Large intestine (tissue), 3 donors: ENCODE measurements at regions not wholly inside any gene's neighbourhood (a gene's known extent, or its start where the extent isn't known, plus 50 kb on each side); places are given as distances from the start of the nearest gene placed in this dataset.

Experiments
- DNase-seq, 2 donors: peaks; one replicate each; pipeline versions ENCODE4 v3.0.0 to v3.0.0-alpha.2; 2013
- H3K27ac ChIP-seq: one replicate; pipeline ENCODE4 v1.5.1; 2013; ENCODE audit warnings: low read length
- H3K27me3 ChIP-seq: 2 replicates; pipeline ENCODE4 v1.6.1; 2013; ENCODE audit warnings: low read length; ENCODE audit not compliant: control insufficient read depth, insufficient read depth
- H3K36me3 ChIP-seq: 2 replicates; pipeline ENCODE4 v1.6.1; 2013; ENCODE audit warnings: low read length; ENCODE audit not compliant: control insufficient read depth, insufficient read depth
- H3K4me1 ChIP-seq: one replicate; pipeline ENCODE4 v1.6.1; 2013; ENCODE audit warnings: low read length; ENCODE audit not compliant: control insufficient read depth, insufficient read depth
- H3K4me3 ChIP-seq: one replicate; pipeline ENCODE4 v1.5.1; 2013; ENCODE audit warnings: low read length
- H3K9me3 ChIP-seq: one replicate; pipeline ENCODE4 v1.6.1; 2013; ENCODE audit warnings: mild to moderate bottlenecking, low read depth, low read length, moderate library complexity; ENCODE audit not compliant: control insufficient read depth
- WGBS: methylation state at CpG from one replicate; pipeline ENCODE4 v1.1.5; 2013; ENCODE audit warnings: low lambda C conversion rate; ENCODE audit not compliant: insufficient coverage; 5-methylcytosine and 5-hydroxymethylcytosine counted together

- Histone ChIP-seq H3K36me3 (no peaks in the 10 kb centered on the region), H3K4me1 (no peaks in the 10 kb centered on the region), H3K27ac (no peak overlapping the region), H3K9me3 (no peaks in the 10 kb centered on the region), H3K4me3 (no peak overlapping the region), H3K27me3 (no peaks in the 10 kb centered on the region)
- no CpG with 5 or more reads among the region's 2 CpGs for WGBS
- no peak for DNase-seq
These were observed 105.2 kb downstream of the BBS10 start for GRCh38 chr12:76242813-76243550.

GRCh38 chr12:76241371-76241770 is 106.8 kb downstream of the BBS10 start:
- H3K27ac ChIP-seq = no peak overlapping the region
- no peaks in the 10 kb centered on the region for H3K27me3 ChIP-seq
- H3K4me1 ChIP-seq = no peaks in the 10 kb centered on the region
- H3K4me3 ChIP-seq = no peak overlapping the region
- H3K36me3 ChIP-seq = no peaks in the 10 kb centered on the region
- WGBS = 100% methylated on average over 1 of the region's 1 CpG
- no peak for DNase-seq
- no peaks in the 10 kb centered on the region for H3K9me3 ChIP-seq

- Histone ChIP-seq H3K27ac (no peak overlapping the region), H3K4me3 (no peak overlapping the region), H3K27me3 (no peaks in the 10 kb centered on the region), H3K4me1 (no peaks in the 10 kb centered on the region), H3K9me3 (no peaks in the 10 kb centered on the region), H3K36me3 (no peaks in the 10 kb centered on the region)
- peak in 1 of 2 donors; percentile 20 for DNase-seq
- no CpG with 5 or more reads among the region's 6 CpGs for WGBS
These were observed 107.9 kb downstream of the BBS10 start for GRCh38 chr12:76240281-76240680.

GRCh38 chr12:76238688-76239087 is 109.5 kb downstream of the BBS10 start:
- H3K36me3 ChIP-seq = no peaks in the 10 kb centered on the region
- WGBS = 86% methylated on average over 4 of the region's 4 CpGs
- no peak overlapping the region for H3K4me3 ChIP-seq
- no peaks in the 10 kb centered on the region for H3K9me3 ChIP-seq
- no peak for DNase-seq
- H3K27ac ChIP-seq = no peak overlapping the region
- no peaks in the 10 kb centered on the region for H3K27me3 ChIP-seq
- no peaks in the 10 kb centered on the region for H3K4me1 ChIP-seq

GRCh38 chr12:76237086-76237701 is 111.0 kb downstream of the BBS10 start:
- H3K4me3 ChIP-seq = no peak overlapping the region
- no CpG with 5 or more reads among the region's 7 CpGs for WGBS
- no peak overlapping the region for H3K27ac ChIP-seq
- DNase-seq = no peak
- H3K36me3 ChIP-seq = no peaks in the 10 kb centered on the region
- no peaks in the 10 kb centered on the region for H3K9me3 ChIP-seq
- no peaks in the 10 kb centered on the region for H3K27me3 ChIP-seq
- H3K4me1 ChIP-seq = no peaks in the 10 kb centered on the region

GRCh38 chr12:76236640-76237039 is 111.6 kb downstream of the BBS10 start:
- no peaks in the 10 kb centered on the region for H3K36me3 ChIP-seq
- WGBS = no CpG with 5 or more reads among the region's 7 CpGs
- no peaks in the 10 kb centered on the region for H3K9me3 ChIP-seq
- no peaks in the 10 kb centered on the region for H3K4me1 ChIP-seq
- H3K4me3 ChIP-seq = no peak overlapping the region
- no peak for DNase-seq
- no peaks in the 10 kb centered on the region for H3K27me3 ChIP-seq
- H3K27ac ChIP-seq = no peak overlapping the region

GRCh38 chr12:76234741-76235140 is 113.5 kb downstream of the BBS10 start:
- Histone ChIP-seq H3K4me1 (no peaks in the 10 kb centered on the region), H3K4me3 (no peak overlapping the region), H3K36me3 (no peaks in the 10 kb centered on the region), H3K9me3 (no peaks in the 10 kb centered on the region), H3K27me3 (no peaks in the 10 kb centered on the region), H3K27ac (no peak overlapping the region)
- no peak for DNase-seq
- WGBS = no CpG with 5 or more reads among the region's 2 CpGs

GRCh38 chr12:76232013-76232412 is 116.2 kb downstream of the BBS10 start:
- no peaks in the 10 kb centered on the region for H3K4me1 ChIP-seq
- DNase-seq = no peak
- no peaks in the 10 kb centered on the region for H3K36me3 ChIP-seq
- H3K27me3 ChIP-seq = no peaks in the 10 kb centered on the region
- no CpG with 5 or more reads among the region's 2 CpGs for WGBS
- H3K9me3 ChIP-seq = no peaks in the 10 kb centered on the region
- H3K4me3 ChIP-seq = no peak overlapping the region
- H3K27ac ChIP-seq = no peak overlapping the region

- 67% methylated on average over 1 of the region's 1 CpG for WGBS
- Histone ChIP-seq H3K27ac (no peak overlapping the region), H3K36me3 (no peaks in the 10 kb centered on the region), H3K27me3 (no peaks in the 10 kb centered on the region), H3K9me3 (no peaks in the 10 kb centered on the region), H3K4me1 (no peaks in the 10 kb centered on the region), H3K4me3 (no peak overlapping the region)
- DNase-seq = no peak
These were observed 121.3 kb downstream of the BBS10 start for GRCh38 chr12:76226956-76227355.

- WGBS = 55% methylated on average over 2 of the region's 4 CpGs
- no peaks in the 10 kb centered on the region for H3K36me3 ChIP-seq
- no peak overlapping the region for H3K4me3 ChIP-seq
- no peaks in the 10 kb centered on the region for H3K9me3 ChIP-seq
- H3K4me1 ChIP-seq = no peaks in the 10 kb centered on the region
- no peaks in the 10 kb centered on the region for H3K27me3 ChIP-seq
- DNase-seq = no peak
- H3K27ac ChIP-seq = no peak overlapping the region
These were observed 121.8 kb downstream of the BBS10 start for GRCh38 chr12:76226397-76226796.

GRCh38 chr12:76223869-76224268 is 124.3 kb downstream of the BBS10 start:
- Histone ChIP-seq H3K4me1 (no peaks in the 10 kb centered on the region), H3K9me3 (no peaks in the 10 kb centered on the region), H3K27ac (no peak overlapping the region), H3K4me3 (no peak overlapping the region), H3K27me3 (no peaks in the 10 kb centered on the region), H3K36me3 (no peaks in the 10 kb centered on the region)
- no peak for DNase-seq
